Ovary (tissue), 3 donors: ENCODE measurements at regions not wholly inside any gene's neighbourhood (a gene's known extent, or its start where the extent isn't known, plus 50 kb on each side); places are given as distances from the start of the nearest gene placed in this dataset.

Experiments
- CTCF ChIP-seq, 3 donors: fragments of 450-650 bp in 2 of 3; fragments of 200-600 bp in 1 of 3; IDR thresholded peaks; one replicate each; pipeline versions ENCODE4 v1.5.1 to v1.8.0; 2016 to 2022; ENCODE audit warnings: antibody characterized with exemption in 3 of 3, mild to moderate bottlenecking in 1 of 3
- POLR2A ChIP-seq: fragments of 450-650 bp; IDR thresholded peaks from one replicate; pipeline ENCODE4 v1.6.1; 2017; ENCODE audit warnings: antibody characterized with exemption, mild to moderate bottlenecking, moderate library complexity
- donor health status: DM: no; HTN: no; CAD: no.

- TF ChIP-seq CTCF (IDR thresholded peaks at IDR 0.05) (no peak), POLR2A (no peak)
Observed at GRCh38 chr18:70426818-70427217, 138.0 kb downstream of the SOCS6 start.
